ENCODE measurements at regions not wholly inside any gene's neighbourhood (a gene's known extent, or its start where the extent isn't known, plus 50 kb on each side); places are given as distances from the start of the nearest gene placed in this dataset.

DNA sequence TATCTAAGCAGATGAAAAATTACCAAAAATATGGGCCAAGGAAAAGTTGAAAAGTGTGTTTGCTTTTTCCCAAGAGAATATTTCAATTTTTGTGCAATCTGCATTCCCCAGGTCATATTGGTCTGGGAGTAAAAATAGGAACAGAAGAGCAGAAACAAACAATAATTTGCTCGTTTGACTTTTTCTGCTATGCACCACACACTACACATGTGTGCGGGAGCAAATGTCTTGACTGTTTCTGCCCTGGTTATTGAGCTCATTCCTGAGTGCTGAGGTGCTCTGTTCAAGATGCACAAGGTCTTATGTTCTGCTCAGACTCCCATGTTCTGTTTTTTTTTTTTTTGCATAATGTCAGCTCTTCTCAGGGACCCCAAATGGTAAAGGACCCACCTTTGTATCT lies 298.0 kb upstream of the MME start:
- TF ChIP-seq, protein P1, sequence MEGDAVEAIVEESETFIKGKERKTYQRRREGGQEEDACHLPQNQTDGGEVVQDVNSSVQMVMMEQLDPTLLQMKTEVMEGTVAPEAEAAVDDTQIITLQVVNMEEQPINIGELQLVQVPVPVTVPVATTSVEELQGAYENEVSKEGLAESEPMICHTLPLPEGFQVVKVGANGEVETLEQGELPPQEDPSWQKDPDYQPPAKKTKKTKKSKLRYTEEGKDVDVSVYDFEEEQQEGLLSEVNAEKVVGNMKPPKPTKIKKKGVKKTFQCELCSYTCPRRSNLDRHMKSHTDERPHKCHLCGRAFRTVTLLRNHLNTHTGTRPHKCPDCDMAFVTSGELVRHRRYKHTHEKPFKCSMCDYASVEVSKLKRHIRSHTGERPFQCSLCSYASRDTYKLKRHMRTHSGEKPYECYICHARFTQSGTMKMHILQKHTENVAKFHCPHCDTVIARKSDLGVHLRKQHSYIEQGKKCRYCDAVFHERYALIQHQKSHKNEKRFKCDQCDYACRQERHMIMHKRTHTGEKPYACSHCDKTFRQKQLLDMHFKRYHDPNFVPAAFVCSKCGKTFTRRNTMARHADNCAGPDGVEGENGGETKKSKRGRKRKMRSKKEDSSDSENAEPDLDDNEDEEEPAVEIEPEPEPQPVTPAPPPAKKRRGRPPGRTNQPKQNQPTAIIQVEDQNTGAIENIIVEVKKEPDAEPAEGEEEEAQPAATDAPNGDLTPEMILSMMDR (IDR thresholded peaks at IDR 0.05; ENCODE audit: low read depth, low read length), result no peak
- no peak for TF ChIP-seq EZH2phosphoT487 (IDR thresholded peaks at IDR 0.05; ENCODE audit: low read depth)
